SK-N-SH (cell line): ENCODE measurements at regions not wholly inside any gene's neighbourhood (a gene's known extent, or its start where the extent isn't known, plus 50 kb on each side); places are given as distances from the start of the nearest gene placed in this dataset.

Experiments used
- CTCF ChIA-PET: fragments of 300-600, 350-600 bp; formaldehyde crosslinking; extraction: SDS; loops from one replicate; lab custom pipeline; 2021; lab: Yijun Ruan, JAX
- POLR2A ChIA-PET: fragments of 350-600 bp; sonication (Branson Sonifier 250); formaldehyde crosslinking; extraction: SDS; loops from one replicate; lab custom pipeline; 2020; ENCODE audit warnings: antibody characterized with exemption, inconsistent platforms; lab: Yijun Ruan, JAX
- DNase-seq: peaks from one replicate; pipeline ENCODE4 v3.0.0; 2012
- H2AFZ ChIP-seq: fragments of 200-600 bp; sonication (generic); 2 replicates; pipeline ENCODE4 v1.8.1; 2016; ENCODE audit warnings: antibody characterized with exemption, mild to moderate bottlenecking, low read depth
- H3F3A ChIP-seq: fragments of 200-600 bp; sonication (generic); replicated peaks from 2 replicates; pipeline ENCODE3; 2016; ENCODE audit warnings: antibody characterized with exemption, mild to moderate bottlenecking; ENCODE audit not compliant: insufficient read depth
- H3K27ac ChIP-seq, 2 experiments: fragments of 200-500 bp in 1 of 2; fragments of 200-600 bp in 1 of 2; sonication (Bioruptor generic) in 1 of 2; sonication (generic), shearing (Covaris generic) in 1 of 2; 2 replicates each; pipeline versions ENCODE4 v1.5.1 to v1.6.1; 2014 to 2016; ENCODE audit warnings: low read depth in 2 of 2, inconsistent platforms in 1 of 2, low read length in 1 of 2, mild to moderate bottlenecking in 1 of 2, mixed read lengths in 1 of 2
- H3K27me3 ChIP-seq: fragments of 200-600 bp; sonication (generic), shearing (Covaris generic); 2 replicates; pipeline ENCODE4 v1.6.1; 2016; ENCODE audit warnings: mixed run types; ENCODE audit not compliant: insufficient read depth
- H3K36me3 ChIP-seq, 2 experiments: fragments of 200-500 bp in 1 of 2; fragments of 200-600 bp in 1 of 2; sonication (Bioruptor generic) in 1 of 2; sonication (generic) in 1 of 2; replicated peaks in 1 of 2; 2 replicates each; pipeline versions ENCODE3 to v1.5.1; 2014 to 2016; ENCODE audit warnings: low read length in 1 of 2, mild to moderate bottlenecking in 1 of 2; ENCODE audit not compliant: insufficient read depth in 2 of 2, control insufficient read depth in 1 of 2
- H3K4me1 ChIP-seq, 2 experiments: fragments of 200-500 bp in 1 of 2; fragments of 200-600 bp in 1 of 2; sonication (Bioruptor generic) in 1 of 2; sonication (generic), shearing (Covaris generic) in 1 of 2; 2 replicates each; pipeline versions ENCODE4 v1.5.1 to v1.6.1; 2014 to 2016; ENCODE audit warnings: low read depth in 1 of 2, low read length in 1 of 2, mixed run types in 1 of 2; ENCODE audit not compliant: insufficient read depth in 2 of 2, control insufficient read depth in 1 of 2
- H3K4me2 ChIP-seq: fragments of 200-600 bp; sonication (generic), shearing (Covaris generic); 2 replicates; pipeline ENCODE4 v1.6.1; 2017; ENCODE audit warnings: mixed run types
- H3K4me3 ChIP-seq, 2 experiments: fragments of 200-500 bp in 1 of 2; fragments of 200-600 bp in 1 of 2; sonication (Bioruptor generic) in 1 of 2; sonication (generic), shearing (Covaris generic) in 1 of 2; 2 replicates each; pipeline versions ENCODE4 v1.5.1 to v1.8.1; 2014 to 2016; ENCODE audit warnings: low read depth in 2 of 2, inconsistent platforms in 1 of 2, low read length in 1 of 2, mild to moderate bottlenecking in 1 of 2, mixed read lengths in 1 of 2, moderate library complexity in 1 of 2
- H3K79me2 ChIP-seq: fragments of 200-600 bp; sonication (generic); 2 replicates; pipeline ENCODE4 v1.8.1; 2017; ENCODE audit warnings: mild to moderate bottlenecking; ENCODE audit not compliant: insufficient read depth
- H3K9ac ChIP-seq: fragments of 200-600 bp; sonication (generic); 2 replicates; pipeline ENCODE4 v1.6.1; 2017; ENCODE audit warnings: mixed run types
- H3K9me2 ChIP-seq: fragments of 200-600 bp; sonication (generic); 2 replicates; pipeline ENCODE4 v1.6.1; 2017; ENCODE audit warnings: mixed run types
- H3K9me3 ChIP-seq: fragments of 200-600 bp; sonication (generic); 2 replicates; pipeline ENCODE4 v1.6.1; 2017; ENCODE audit warnings: mixed run types, mild to moderate bottlenecking, moderate library complexity
- H4K20me1 ChIP-seq: fragments of 200-600 bp; sonication (generic); 2 replicates; pipeline ENCODE4 v1.6.1; 2017; ENCODE audit warnings: mild to moderate bottlenecking, mixed run types; ENCODE audit not compliant: insufficient read depth
- CHD2 ChIP-seq: fragments of 150-350 bp; IDR thresholded peaks from 2 replicates; pipeline ENCODE4 v1.6.1; 2018; ENCODE audit warnings: low read length; ENCODE audit not compliant: partially characterized antibody
- EP300 ChIP-seq, 2 experiments: IDR thresholded peaks; 2 replicates each; pipeline versions ENCODE4 v1.4.0 to v1.6.1; 2012; ENCODE audit warnings: borderline replicate concordance in 1 of 2, low read depth in 1 of 2, low read length in 1 of 2
- FOSL2 ChIP-seq: IDR thresholded peaks from 2 replicates; pipeline ENCODE4 v1.4.0; 2012; ENCODE audit warnings: low read depth, mild to moderate bottlenecking, moderate library complexity, borderline replicate concordance
- FOXM1 ChIP-seq: IDR thresholded peaks from 2 replicates; pipeline ENCODE4 v1.4.0; 2012; ENCODE audit warnings: low read depth, mild to moderate bottlenecking
- GATA2 ChIP-seq: sonication (generic); formaldehyde crosslinking; IDR thresholded peaks from 2 replicates; pipeline ENCODE4 v1.5.0; 2020; ENCODE audit warnings: mild to moderate bottlenecking, missing genetic modification reagents
- MXI1 ChIP-seq: IDR thresholded peaks from 2 replicates; pipeline ENCODE4 v1.6.1; 2012; ENCODE audit warnings: mild to moderate bottlenecking, low read depth, low read length, improper control_type of control experiment
- NRF1 ChIP-seq: IDR thresholded peaks from 2 replicates; pipeline ENCODE4 v1.6.1; 2012; ENCODE audit warnings: low read depth, mild to moderate bottlenecking, low read length
- SIN3A ChIP-seq: IDR thresholded peaks from 2 replicates; pipeline ENCODE4 v1.6.1; 2012; ENCODE audit warnings: low read depth, mild to moderate bottlenecking, low read length, moderate library complexity, borderline replicate concordance
- SMC3 ChIP-seq: IDR thresholded peaks from 2 replicates; pipeline ENCODE4 v1.6.1; 2012; ENCODE audit warnings: low read depth, low read length, improper control_type of control experiment
- TAF1 ChIP-seq: IDR thresholded peaks from 2 replicates; pipeline ENCODE4 v1.6.1; 2012; ENCODE audit warnings: low read depth, mild to moderate bottlenecking, low read length, moderate library complexity, borderline replicate concordance
- TEAD4 ChIP-seq: IDR thresholded peaks from 2 replicates; pipeline ENCODE4 v1.4.0; 2012; ENCODE audit warnings: mild to moderate bottlenecking, borderline replicate concordance; ENCODE audit not compliant: insufficient read depth
- YY1 ChIP-seq: IDR thresholded peaks from 2 replicates; pipeline ENCODE4 v1.4.0; 2012; ENCODE audit warnings: low read depth, mild to moderate bottlenecking
- WGBS: methylation state at CpG from one replicate; pipeline ENCODE4 v1.1.6; 2017; ENCODE audit warnings: low lambda C conversion rate; 5-methylcytosine and 5-hydroxymethylcytosine counted together
- TF ChIP-seq, protein P1 (sequence below): IDR thresholded peaks from 2 replicates; pipeline ENCODE4; 2012
- TF ChIP-seq, protein P2 (sequence below): IDR thresholded peaks from 2 replicates; pipeline ENCODE4 v1.4.0; 2012; ENCODE audit warnings: low read depth, borderline replicate concordance

DNA sequence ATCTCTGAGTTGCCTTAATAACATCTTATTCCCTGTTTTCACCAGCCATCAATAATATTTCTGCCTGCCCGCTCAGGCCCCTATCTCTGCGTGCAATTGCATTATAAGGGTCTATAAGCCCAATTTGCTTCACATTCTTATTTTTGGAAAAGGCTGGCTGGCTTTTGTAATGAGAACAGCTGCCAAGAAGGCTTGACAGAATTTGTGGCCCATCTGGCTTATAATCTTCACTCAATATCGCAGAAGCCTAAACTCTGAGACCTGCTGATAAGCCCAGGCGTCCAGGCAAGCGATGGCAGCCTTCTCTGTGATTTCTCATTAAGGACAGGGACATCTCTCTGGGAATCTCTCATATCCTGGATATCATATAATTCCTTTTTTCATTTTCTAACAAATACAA lies 1618.6 kb upstream of the CELF4 start (continued):
- TF ChIP-seq, protein P1, sequence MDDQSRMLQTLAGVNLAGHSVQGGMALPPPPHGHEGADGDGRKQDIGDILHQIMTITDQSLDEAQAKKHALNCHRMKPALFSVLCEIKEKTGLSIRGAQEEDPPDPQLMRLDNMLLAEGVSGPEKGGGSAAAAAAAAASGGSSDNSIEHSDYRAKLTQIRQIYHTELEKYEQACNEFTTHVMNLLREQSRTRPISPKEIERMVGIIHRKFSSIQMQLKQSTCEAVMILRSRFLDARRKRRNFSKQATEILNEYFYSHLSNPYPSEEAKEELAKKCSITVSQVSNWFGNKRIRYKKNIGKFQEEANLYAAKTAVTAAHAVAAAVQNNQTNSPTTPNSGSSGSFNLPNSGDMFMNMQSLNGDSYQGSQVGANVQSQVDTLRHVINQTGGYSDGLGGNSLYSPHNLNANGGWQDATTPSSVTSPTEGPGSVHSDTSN = no peak
- TF ChIP-seq TEAD4 = peak; percentile 35; the same call in 1 of the 2 replicates
- TF ChIP-seq, all 33 proteins: peak for 9

DNA sequence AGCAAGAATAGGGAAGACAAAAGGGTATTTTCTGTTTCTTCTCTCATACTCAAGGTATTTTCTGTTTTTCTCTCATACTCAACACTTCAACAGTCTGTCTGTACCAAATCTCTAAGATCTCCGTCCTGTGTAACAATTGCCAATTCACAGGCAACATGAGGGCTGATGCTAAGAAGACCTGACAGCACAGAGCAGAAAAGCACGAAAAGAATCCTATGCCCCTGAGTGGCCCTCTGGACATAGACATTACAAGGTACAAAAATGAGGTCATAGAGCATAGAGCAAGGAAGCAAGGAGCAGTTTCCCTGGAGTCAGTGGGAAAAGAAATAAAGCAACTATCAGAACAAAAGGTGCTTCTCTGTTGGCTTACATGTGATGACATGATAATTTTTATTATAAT lies 1612.6 kb upstream of the CELF4 start:
- Histone ChIP-seq H3K4me1 (no peaks in the 10 kb centered on the region; a peak in 2 of 4 replicates), H3K36me3 (no peaks in the 10 kb centered on the region), H4K20me1 (no peaks in the 10 kb centered on the region), H3K4me3 (no peak overlapping the region), H2AFZ (no peak overlapping the region), H3K4me2 (no peak overlapping the region), H3K79me2 (no peaks in the 10 kb centered on the region), H3F3A (no peaks in the 10 kb centered on the region), H3K27ac (no peak overlapping the region), H3K9me2 (no peaks in the 10 kb centered on the region), H3K27me3 (no peaks in the 10 kb centered on the region), H3K9me3 (no peaks in the 10 kb centered on the region), H3K9ac (no peak overlapping the region)
- WGBS = 11% methylated on average over 2 of the region's 2 CpGs
- ChIA-PET POLR2A (no interaction called here), CTCF (no interaction called here)
- DNase-seq = no peak
- TF ChIP-seq SMC3 (no peak), GATA2 (CRISPR knock-in tag) (peak; percentile 29; the same call in 1 of the 2 replicates)

DNA sequence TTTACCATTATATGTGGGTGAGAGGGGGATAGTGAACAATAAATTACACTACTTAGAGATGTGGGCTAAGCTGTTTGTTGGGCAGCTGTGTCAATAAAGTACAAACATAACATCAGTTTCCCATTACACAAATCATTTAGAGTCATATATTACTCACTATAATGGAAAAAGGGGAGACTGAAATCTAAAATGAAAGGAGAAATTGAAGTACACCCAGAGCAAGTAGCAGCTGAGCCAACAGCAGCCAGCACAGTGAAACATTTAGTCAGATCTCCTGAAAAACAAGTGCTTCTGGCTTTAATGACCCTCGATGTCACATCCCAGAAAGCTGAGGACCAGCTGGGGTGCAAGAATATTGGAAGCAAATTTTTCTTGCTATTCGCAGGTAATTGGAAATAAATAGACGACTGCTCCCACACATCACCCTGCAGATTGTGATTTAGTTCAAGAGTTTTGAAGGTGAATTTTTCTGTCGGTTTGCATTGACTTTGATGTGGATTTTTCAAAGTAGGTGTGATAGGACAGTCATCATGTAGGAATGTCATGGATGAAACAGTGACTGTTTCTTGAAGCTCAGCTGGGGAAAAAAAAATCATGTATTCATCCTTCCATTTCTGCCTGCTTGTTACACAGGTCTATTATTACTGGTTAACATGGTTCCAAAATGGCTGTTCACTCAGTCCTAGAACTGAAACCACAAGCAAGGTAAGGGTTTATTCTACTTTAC lies 1607.3 kb upstream of the CELF4 start:
- H3K4me3 ChIP-seq = no peak overlapping the region
- no peak overlapping the region for H3K9ac ChIP-seq
- no peaks in the 10 kb centered on the region for H3K9me2 ChIP-seq
- H3K9me3 ChIP-seq = no peaks in the 10 kb centered on the region
- no peaks in the 10 kb centered on the region for H3F3A ChIP-seq
- H3K4me1 ChIP-seq = no peaks in the 10 kb centered on the region; a peak in 1 of 4 replicates
- no peaks in the 10 kb centered on the region for H3K36me3 ChIP-seq
- H3K27ac ChIP-seq = no peak overlapping the region
- no peaks in the 10 kb centered on the region for H3K79me2 ChIP-seq
- POLR2A ChIA-PET = no interaction called here
- whole genome bisulfite sequencing = 36% methylated on average over 4 of the region's 4 CpGs
- H4K20me1 ChIP-seq = no peaks in the 10 kb centered on the region
- no peak overlapping the region for H3K4me2 ChIP-seq
- CTCF ChIA-PET = no interaction called here
- H2AFZ ChIP-seq = no peak overlapping the region
- DNase-seq = no peak
- H3K27me3 ChIP-seq = no peaks in the 10 kb centered on the region
- TF ChIP-seq YY1 = no peak
- no peak for TF ChIP-seq FOXM1
- TF ChIP-seq MXI1 = no peak
- no peak for TF ChIP-seq TAF1
- TF ChIP-seq, protein P2, sequence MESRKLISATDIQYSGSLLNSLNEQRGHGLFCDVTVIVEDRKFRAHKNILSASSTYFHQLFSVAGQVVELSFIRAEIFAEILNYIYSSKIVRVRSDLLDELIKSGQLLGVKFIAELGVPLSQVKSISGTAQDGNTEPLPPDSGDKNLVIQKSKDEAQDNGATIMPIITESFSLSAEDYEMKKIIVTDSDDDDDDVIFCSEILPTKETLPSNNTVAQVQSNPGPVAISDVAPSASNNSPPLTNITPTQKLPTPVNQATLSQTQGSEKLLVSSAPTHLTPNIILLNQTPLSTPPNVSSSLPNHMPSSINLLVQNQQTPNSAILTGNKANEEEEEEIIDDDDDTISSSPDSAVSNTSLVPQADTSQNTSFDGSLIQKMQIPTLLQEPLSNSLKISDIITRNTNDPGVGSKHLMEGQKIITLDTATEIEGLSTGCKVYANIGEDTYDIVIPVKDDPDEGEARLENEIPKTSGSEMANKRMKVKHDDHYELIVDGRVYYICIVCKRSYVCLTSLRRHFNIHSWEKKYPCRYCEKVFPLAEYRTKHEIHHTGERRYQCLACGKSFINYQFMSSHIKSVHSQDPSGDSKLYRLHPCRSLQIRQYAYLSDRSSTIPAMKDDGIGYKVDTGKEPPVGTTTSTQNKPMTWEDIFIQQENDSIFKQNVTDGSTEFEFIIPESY = no peak
- TF ChIP-seq SIN3A = no peak
- no peak for TF ChIP-seq FOSL2
- no peak for TF ChIP-seq CHD2
- TF ChIP-seq NRF1 = no peak
- TF ChIP-seq EP300 (IDR thresholded peaks at IDR 0.05; ENCODE audit: borderline replicate concordance in 1 of 2, low read depth in 1 of 2, low read length in 1 of 2) = no peak
